Caco-2 (cell line): ENCODE measurements at regions not wholly inside any gene's neighbourhood (a gene's known extent, or its start where the extent isn't known, plus 50 kb on each side); places are given as distances from the start of the nearest gene placed in this dataset.

Experiments
- BruUV-seq: library from RNA; stranded (reverse); fragments of 400-500 nt; replicated peaks from 2 replicates; lab custom pipeline; 2021; lab: Mats Ljungman, UMichigan
- CTCF ChIA-PET: fragments of 300-600 bp; sonication (Branson Sonifier 250); formaldehyde crosslinking; loops from one replicate; lab custom pipeline; 2022; ENCODE audit warnings: antibody characterized with exemption; lab: Charles Lee
- POLR2A ChIA-PET: fragments of 300-600 bp; sonication (Branson Sonifier 250); formaldehyde crosslinking; loops from one replicate; lab custom pipeline; 2022; ENCODE audit warnings: antibody characterized with exemption; lab: Charles Lee
- DNase-seq, 2 experiments: peaks; one replicate each; pipeline versions ENCODE4 v3.0.0 to v3.0.0-alpha.2; 2020 to 2022
- H3K27me3 ChIP-seq: replicated peaks from 2 replicates; pipeline ENCODE4 v1.6.0; 2011; ENCODE audit warnings: low read length; ENCODE audit not compliant: control insufficient read depth, insufficient read depth
- H3K36me3 ChIP-seq: 2 replicates; pipeline ENCODE4 v1.5.1; 2011; ENCODE audit warnings: low read length; ENCODE audit not compliant: control insufficient read depth, insufficient read depth
- H3K4me1 ChIP-seq: fragments of 250-450 bp; sonication (Bioruptor Pico); 2 replicates; pipeline ENCODE4 v1.5.1; 2020; ENCODE audit warnings: mild to moderate bottlenecking
- H3K4me3 ChIP-seq: 2 replicates; pipeline ENCODE4 v1.5.1; 2011; ENCODE audit warnings: low read depth, mild to moderate bottlenecking, control low read depth, low read length
- H3K9me3 ChIP-seq: fragments of 250-450 bp; sonication (Bioruptor Pico); 2 replicates; pipeline ENCODE4 v1.5.1; 2020; ENCODE audit warnings: mild to moderate bottlenecking, moderate library complexity
- H3K27ac Mint-ChIP-seq: one replicate; pipeline ENCODE4 v1.8.0; 2022; ENCODE audit warnings: mixed read lengths; ENCODE audit not compliant: unreplicated experiment
- H3K27me3 Mint-ChIP-seq: one replicate; pipeline ENCODE4 v1.8.0; 2022; ENCODE audit warnings: mixed read lengths; ENCODE audit not compliant: insufficient read depth, unreplicated experiment
- H3K36me3 Mint-ChIP-seq: one replicate; pipeline ENCODE4 v1.8.0; 2022; ENCODE audit warnings: mild to moderate bottlenecking, mixed read lengths; ENCODE audit not compliant: insufficient read depth, unreplicated experiment
- H3K4me1 Mint-ChIP-seq: one replicate; pipeline ENCODE4 v1.8.0; 2022; ENCODE audit warnings: low read depth, mixed read lengths; ENCODE audit not compliant: unreplicated experiment
- H3K4me3 Mint-ChIP-seq: one replicate; pipeline ENCODE4 v1.8.0; 2022; ENCODE audit warnings: mild to moderate bottlenecking, moderate library complexity, mixed read lengths; ENCODE audit not compliant: unreplicated experiment
- H3K9me3 Mint-ChIP-seq: one replicate; pipeline ENCODE4 v1.8.0; 2022; ENCODE audit warnings: mixed read lengths; ENCODE audit not compliant: unreplicated experiment
- intact Hi-C: fragments of 100-400 bp; cut with micrococcal nuclease; formaldehyde crosslinking; loops from one replicate; pipeline ENCODE4 v1.10.0; 2022; ENCODE audit not compliant: unreplicated experiment
- TF ChIP-seq, protein P1 (sequence below), 2 experiments: fragments of 200-600 bp in 1 of 2; IDR thresholded peaks; 1 replicate in 1 of 2; 2 replicates in 1 of 2; pipeline versions ENCODE4 v1.5.1 to v1.8.0; 2011 to 2022; ENCODE audit warnings: antibody characterized with exemption in 1 of 2, control low read depth in 1 of 2, inconsistent platforms in 1 of 2, low read depth in 1 of 2, low read length in 1 of 2, mild to moderate bottlenecking in 1 of 2, moderate library complexity in 1 of 2; ENCODE audit not compliant: insufficient read depth in 1 of 2, severe bottlenecking in 1 of 2, unreplicated experiment in 1 of 2

- no peak overlapping the region for H3K4me3 ChIP-seq
- no peaks in the 10 kb centered on the region for H3K9me3 ChIP-seq
- DNase-seq, result no peak
- CTCF ChIA-PET, result no interaction called here
- POLR2A ChIA-PET, result no interaction called here
- no peaks in the 10 kb centered on the region for H3K36me3 Mint-ChIP-seq
- intact Hi-C loops, result no loop called here
- H3K9me3 Mint-ChIP-seq, result peaks cover 5% of the 10 kb centered on the region
- no peaks in the 10 kb centered on the region for H3K27me3 ChIP-seq
- no peaks in the 10 kb centered on the region for H3K4me1 ChIP-seq
- no TSS peak for BruUV-seq
- H3K4me3 Mint-ChIP-seq, result no peak overlapping the region
- H3K4me1 Mint-ChIP-seq, result no peaks in the 10 kb centered on the region
- TF ChIP-seq, protein P1, sequence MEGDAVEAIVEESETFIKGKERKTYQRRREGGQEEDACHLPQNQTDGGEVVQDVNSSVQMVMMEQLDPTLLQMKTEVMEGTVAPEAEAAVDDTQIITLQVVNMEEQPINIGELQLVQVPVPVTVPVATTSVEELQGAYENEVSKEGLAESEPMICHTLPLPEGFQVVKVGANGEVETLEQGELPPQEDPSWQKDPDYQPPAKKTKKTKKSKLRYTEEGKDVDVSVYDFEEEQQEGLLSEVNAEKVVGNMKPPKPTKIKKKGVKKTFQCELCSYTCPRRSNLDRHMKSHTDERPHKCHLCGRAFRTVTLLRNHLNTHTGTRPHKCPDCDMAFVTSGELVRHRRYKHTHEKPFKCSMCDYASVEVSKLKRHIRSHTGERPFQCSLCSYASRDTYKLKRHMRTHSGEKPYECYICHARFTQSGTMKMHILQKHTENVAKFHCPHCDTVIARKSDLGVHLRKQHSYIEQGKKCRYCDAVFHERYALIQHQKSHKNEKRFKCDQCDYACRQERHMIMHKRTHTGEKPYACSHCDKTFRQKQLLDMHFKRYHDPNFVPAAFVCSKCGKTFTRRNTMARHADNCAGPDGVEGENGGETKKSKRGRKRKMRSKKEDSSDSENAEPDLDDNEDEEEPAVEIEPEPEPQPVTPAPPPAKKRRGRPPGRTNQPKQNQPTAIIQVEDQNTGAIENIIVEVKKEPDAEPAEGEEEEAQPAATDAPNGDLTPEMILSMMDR (IDR thresholded peaks at IDR 0.05; ENCODE audit: insufficient read depth in 1 of 2, low read depth in 1 of 2, low read length in 1 of 2, severe bottlenecking in 1 of 2, unreplicated experiment in 1 of 2), result no peak
- H3K36me3 ChIP-seq, result no peaks in the 10 kb centered on the region
- peaks cover 2% of the 10 kb centered on the region for H3K27me3 Mint-ChIP-seq
- H3K27ac Mint-ChIP-seq, result no peak overlapping the region
These were observed 178.0 kb upstream of the AJAP1 start for GRCh38 chr1:4476394-4476793.

DNA sequence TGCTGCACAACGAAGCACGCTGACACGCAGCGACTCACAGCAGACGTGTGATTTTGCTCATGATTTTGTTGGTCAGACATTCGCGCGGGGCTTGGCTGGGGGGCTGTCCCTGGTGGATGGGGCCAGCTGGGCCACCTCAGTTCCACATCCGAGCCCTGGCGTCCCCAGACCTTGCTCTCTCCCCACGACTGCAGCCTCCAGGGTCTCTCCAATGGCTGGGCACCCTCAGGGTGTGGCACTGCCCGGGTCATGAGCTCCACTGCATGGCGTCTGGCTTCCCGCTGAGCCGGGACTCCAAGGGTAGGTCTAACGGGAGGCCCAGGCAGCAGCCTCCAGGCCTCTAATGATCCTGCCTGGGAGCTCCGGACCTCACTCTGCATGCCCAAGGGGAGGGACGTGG, 173.0 kb upstream of the AJAP1 start:
- BruUV-seq, result no TSS peak

GRCh38 chr1:4482526-4482925, 171.9 kb upstream of the AJAP1 start:
- DNase-seq, result no peak
- Histone ChIP-seq H3K27me3 (no peaks in the 10 kb centered on the region), H3K36me3 (no peaks in the 10 kb centered on the region), H3K4me1 (no peaks in the 10 kb centered on the region), H3K9me3 (no peaks in the 10 kb centered on the region), H3K4me3 (no peak overlapping the region)
- ChIA-PET CTCF (no interaction called here), POLR2A (no interaction called here)
- Mint-ChIP-seq H3K27me3 (no peaks in the 10 kb centered on the region), H3K4me3 (no peak overlapping the region), H3K27ac (no peak overlapping the region), H3K36me3 (no peaks in the 10 kb centered on the region), H3K9me3 (no peaks in the 10 kb centered on the region), H3K4me1 (no peaks in the 10 kb centered on the region)
- BruUV-seq, result no TSS peak
- intact Hi-C loops, result no loop called here
- TF ChIP-seq, protein P1 (IDR thresholded peaks at IDR 0.05; ENCODE audit: insufficient read depth in 1 of 2, low read depth in 1 of 2, low read length in 1 of 2, severe bottlenecking in 1 of 2, unreplicated experiment in 1 of 2), result no peak

More for the DNA sequence above, 173.0 kb upstream of the AJAP1 start:
- H3K4me3 ChIP-seq, result no peak overlapping the region
- no peaks in the 10 kb centered on the region for H3K27me3 ChIP-seq
- no peaks in the 10 kb centered on the region for H3K36me3 Mint-ChIP-seq
- H3K4me1 ChIP-seq, result no peaks in the 10 kb centered on the region
- no peaks in the 10 kb centered on the region for H3K27me3 Mint-ChIP-seq
- no peaks in the 10 kb centered on the region for H3K4me1 Mint-ChIP-seq
- intact Hi-C loops, result no loop called here
- H3K36me3 ChIP-seq, result no peaks in the 10 kb centered on the region
- TF ChIP-seq, protein P1 (IDR thresholded peaks at IDR 0.05; ENCODE audit: insufficient read depth in 1 of 2, low read depth in 1 of 2, low read length in 1 of 2, severe bottlenecking in 1 of 2, unreplicated experiment in 1 of 2), result no peak
- no peaks in the 10 kb centered on the region for H3K9me3 ChIP-seq
- ChIA-PET CTCF (no interaction called here), POLR2A (no interaction called here)
- H3K9me3 Mint-ChIP-seq, result no peaks in the 10 kb centered on the region
- no peak overlapping the region for H3K4me3 Mint-ChIP-seq
- no peak for DNase-seq
- no peak overlapping the region for H3K27ac Mint-ChIP-seq
